HG03108 (cell line): ENCODE measurements at regions not wholly inside any gene's neighbourhood (a gene's known extent, or its start where the extent isn't known, plus 50 kb on each side); places are given as distances from the start of the nearest gene placed in this dataset.
"Not testable (repeated sequence)": the region's sequence is repeated elsewhere in the genome, so short reads cannot be mapped to it uniquely, and the experiment has no call there.

Experiments used
- ATAC-seq: cut with Tn5 transposase; IDR thresholded peaks from one replicate; pipeline ENCODE4 v1.9.1; 2021; ENCODE audit warnings: moderate library complexity; ENCODE audit not compliant: unreplicated experiment

DNA sequence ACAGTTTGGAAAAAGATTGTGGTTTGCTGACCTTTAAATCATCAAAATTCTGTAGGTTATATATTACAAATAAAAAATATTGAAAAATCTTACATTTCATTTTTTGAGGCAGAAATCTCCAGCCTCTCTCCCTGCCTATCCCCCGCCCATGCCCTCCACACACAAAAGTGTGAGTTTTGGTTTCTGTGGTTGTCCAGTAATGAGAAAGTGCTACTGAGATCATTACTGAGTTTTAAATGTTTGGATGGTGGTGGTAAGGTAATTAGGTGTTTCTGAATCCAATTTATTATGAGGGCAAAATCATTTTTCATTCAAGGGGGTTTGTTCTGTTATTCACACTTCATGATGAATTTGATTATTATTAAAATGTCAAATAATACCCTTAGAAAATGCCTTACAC lies 448.0 kb upstream of the SLC10A2 start:
- ATAC-seq = no peak

DNA sequence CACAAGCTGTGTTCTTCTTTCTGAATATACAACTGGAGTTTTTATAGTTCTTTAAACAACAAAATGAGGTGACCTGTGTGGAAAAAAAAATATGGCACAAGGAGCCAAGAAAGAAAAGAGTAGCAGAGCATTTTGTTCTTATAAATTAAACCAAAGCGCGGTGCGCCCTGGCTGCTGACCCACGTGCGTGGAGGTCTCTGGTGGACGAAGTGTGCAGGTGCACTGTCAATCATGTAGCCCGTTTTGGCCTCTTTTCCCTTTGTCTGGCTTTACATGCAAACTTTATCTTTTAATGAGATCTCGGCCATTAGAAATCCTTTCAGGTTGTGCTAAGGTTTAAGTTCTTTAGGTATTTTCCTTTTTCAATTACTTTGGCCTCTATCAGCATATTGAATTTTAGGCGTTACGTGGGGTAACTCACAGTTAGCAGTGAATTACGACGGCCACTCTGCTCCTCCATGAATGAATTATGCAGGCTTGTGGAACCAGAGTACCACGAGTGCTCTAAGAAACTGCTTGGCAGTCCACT lies 443.9 kb upstream of the SLC10A2 start:
- no peak for ATAC-seq

DNA sequence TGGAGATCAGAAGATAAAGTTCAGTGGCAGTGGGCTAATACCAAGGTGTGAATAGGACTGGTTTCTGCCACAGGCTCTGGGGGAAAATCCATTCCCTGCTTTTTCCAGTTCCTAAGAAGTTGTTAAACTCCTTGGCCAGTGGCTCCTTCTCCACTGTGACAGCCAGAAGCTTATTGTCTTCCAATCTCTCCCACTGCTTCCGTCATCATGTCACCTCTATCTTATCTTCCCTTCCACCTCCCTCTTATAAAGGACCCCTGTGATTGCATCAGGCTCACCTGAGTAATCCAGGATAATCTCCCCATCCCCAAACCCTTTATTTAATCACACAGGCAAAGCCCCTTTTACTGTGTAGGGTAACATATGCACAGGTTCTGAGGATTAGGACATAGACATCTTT lies 431.2 kb upstream of the SLC10A2 start:
- no peak for ATAC-seq

DNA sequence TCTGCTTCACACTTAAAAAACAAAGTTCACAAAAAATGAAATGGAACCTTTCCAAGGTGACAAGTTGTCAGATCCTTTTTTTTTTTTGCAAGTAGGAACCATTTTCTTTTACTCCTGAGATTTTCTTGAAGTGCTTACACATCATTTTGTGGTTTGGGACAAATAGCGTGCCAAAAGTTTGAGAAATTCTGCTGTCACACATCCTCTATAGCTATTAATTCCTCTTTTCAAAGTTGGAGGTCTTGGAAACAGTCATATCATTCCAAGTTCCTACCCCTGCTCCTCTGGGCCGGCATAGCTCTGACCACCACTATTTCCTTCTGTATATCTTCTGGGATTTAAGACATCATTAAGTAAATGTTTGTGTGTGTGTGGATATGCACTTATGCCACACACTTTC lies 421.6 kb upstream of the SLC10A2 start:
- ATAC-seq = no peak

DNA sequence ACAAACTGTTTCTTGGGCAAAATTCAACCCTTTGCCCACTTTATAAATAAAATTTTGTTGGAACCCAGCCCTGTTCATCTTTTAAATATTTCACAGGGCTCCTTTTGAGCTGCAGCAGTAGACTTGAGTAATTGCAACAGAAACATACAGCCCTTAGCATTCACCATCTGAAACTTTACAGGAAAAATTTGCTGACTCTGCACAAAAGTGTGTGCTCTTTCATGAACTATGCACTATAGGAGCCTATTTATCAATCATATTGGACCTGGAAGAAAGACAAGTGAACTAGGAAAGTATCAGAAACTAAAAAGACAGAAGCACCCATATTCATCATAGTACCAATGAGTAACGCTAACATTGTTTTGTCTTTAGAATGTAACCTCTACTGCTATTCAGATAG lies 406.9 kb upstream of the SLC10A2 start:
- no peak for ATAC-seq

DNA sequence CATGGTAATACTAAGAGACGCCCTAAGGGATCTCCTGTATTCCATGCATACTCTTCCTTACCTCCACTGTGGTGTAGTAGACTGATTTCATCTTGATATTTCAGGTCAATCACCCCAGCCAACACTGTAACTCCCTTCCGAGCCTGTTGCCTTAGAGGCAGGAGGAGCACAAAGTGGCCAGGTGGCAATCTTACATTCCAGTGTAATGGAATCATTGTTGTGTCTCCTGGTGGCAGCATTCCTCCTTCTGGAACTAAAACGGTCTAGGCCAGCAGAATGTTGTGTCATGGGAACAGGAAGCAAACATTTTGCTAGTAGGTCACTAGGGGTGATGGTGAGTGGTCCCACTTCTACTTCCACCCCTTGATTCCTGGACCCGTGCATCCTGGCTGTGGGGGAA lies 405.7 kb upstream of the SLC10A2 start:
- no peak for ATAC-seq

DNA sequence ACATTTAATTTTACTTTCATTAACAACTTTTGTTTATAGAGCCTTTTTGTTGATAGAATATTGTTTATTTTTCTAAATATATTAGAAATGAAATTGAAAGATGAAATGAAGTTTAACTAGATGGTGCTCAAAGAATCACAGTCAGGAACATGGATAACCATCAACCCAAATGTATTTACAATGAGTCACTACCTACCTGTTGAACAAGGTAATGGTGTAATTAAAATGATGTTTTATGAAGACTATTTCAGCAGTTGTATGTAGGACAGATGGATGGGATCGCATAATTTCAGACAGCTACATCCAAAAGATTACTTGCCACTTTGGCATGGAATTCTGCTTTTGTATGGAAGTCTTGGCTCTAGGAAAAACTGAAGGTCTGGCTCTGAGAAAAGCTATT lies 403.6 kb upstream of the SLC10A2 start:
- ATAC-seq = no peak

DNA sequence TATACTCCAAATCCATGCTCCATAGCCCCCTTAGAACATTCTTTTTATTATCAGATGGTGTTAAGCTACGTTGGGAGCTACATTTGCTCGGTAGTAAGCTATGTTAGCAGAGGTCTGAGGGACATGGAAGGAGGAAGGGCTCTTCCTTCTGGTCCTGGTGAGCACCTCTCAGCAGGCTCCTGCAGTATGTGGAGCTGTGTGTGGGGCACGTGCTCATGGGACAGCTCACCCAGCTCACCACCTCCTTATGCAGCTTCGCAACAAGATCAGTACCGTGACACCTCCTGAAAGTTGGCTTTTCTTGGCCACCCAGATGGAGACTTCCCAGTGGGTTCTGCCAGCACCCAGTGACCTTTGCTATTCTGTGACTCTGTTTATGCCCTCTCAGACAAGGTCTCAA lies 400.5 kb upstream of the SLC10A2 start:
- ATAC-seq = no peak

DNA sequence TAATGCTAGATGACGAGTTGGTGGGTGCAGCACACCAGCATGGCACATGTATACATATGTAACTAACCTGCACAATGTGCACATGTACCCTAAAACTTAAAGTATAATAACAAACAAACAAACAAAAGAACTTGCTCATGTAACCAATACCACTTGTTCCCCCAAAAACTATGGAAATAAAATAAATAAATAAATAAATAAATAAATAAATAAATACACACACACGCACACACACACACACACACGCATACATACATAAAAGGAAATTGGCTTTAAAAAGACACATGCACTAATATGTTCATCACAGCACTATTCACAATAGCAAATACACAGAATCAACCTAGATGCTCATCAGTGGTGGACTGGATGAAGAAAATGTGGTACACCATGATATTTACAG lies 394.0 kb upstream of the SLC10A2 start:
- not testable (repeated sequence) for ATAC-seq

DNA sequence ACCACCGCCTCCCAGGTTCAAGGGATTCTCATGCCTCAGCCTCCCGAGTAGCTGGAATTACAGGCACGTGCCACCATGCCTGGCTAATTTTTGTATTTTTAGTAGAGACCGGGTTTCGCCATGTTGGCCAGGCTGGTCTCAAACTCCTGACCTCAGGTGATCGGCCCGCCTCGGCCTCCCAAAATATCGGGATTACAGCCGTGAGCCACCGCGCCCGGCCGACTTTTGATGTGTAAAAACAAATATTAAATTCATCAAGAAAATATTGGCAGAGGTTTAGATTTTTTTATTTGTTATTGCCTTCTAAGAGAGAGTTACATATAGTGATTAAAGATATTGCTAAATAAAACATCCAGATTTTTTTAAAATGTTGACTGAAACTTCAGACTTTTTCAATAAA lies 390.8 kb upstream of the SLC10A2 start:
- ATAC-seq = not testable (repeated sequence)

DNA sequence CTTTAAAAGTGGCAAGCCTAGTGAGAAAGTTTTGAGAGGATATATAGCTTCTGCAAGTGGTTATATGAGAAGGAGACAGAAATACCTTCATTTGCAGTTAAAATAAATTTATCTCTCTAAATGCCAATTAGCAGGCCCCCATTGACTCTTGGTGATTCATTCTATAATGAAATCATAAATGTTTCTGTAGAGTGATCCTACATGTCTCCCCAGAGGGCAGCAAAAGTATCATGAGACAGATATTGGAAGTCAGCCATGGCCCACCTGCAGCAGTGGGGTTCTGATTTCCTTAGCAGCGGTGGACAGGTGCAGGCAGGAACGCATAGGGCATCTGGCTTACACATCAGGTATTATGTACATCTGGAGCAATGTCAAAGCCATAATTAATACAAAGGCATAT lies 385.4 kb upstream of the SLC10A2 start:
- ATAC-seq = no peak

DNA sequence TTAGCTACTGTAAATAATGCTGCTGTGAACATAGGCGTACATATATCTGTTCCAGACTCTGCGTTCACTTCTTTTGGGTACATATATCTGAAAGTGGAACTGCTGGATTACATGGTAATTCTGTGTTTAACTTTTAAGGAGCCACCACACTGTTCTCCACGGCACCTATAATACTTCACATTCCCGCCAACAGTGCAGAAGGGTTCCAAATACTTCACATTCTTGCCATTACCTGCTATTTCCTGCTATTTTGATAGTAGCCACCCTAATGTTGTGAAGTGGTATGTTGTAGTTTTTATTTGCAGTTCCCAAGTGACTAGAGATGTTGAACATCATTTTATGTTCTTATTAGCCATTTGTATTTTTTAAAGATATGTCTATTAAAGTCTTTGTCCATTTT lies 377.4 kb upstream of the SLC10A2 start:
- no peak for ATAC-seq

DNA sequence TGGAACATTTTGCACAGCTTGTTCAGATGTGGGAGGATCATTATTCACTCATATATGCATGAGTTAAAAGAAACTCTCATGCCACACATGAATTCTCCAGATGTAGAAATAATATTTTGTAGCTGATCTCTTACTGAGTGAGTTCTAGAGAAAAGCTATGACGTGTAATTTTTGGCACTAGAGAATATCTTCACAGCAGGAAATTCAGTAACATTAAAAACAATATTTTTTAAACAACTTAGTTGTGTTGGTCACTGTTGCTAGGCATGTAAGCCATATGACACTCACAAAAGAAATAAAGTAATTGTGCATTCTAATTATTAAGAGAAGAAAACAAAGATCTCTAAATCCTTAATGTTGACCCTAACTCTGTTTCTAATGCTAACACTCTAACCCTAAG lies 371.4 kb upstream of the SLC10A2 start:
- ATAC-seq = no peak

DNA sequence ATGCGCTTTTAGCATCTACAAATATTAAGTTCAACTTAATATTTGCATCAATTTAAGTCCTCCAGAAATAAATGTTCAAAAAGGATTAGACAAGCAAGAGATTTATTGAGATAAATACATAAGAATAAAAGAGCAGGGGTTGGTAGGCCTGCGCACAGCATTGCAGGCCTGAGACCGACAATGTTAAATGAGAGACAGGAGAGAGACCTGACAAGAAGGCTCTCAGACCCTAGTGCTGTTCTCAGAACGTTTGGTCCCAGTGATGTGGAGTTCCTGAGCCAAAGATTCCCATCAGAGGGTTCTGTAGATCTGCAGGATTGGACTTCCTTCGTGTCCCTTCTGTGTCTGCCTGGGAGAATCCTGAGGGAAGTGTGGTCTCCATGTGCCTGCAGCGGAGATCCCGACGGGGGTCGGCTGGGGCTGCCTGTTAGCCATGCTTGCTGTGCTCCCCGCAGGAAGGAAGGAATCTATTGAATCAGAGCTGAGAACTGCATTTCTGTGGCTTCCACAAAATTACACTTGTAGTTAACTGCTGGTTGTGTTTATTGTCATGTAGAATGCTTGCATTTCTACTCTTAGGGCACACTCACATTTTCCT lies 369.9 kb upstream of the SLC10A2 start:
- no peak for ATAC-seq

DNA sequence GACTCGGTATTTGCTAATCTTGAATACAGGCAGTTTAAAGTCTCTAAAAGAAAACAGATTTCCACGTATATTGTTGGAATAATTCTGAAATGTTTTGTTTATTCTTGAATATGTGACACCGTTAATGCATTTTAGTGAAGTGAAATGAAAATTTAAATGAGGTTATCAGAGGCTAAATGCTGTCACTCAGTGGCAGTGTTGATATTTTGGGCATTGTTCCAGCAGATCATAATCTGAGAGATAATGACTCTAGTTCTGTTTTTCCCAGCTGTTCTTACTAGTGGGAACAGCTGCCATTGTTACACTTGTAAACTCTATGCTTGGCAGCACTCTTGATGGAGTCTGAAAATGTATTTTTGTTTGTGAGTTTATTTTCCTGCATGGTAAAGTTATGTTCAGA lies 365.6 kb upstream of the SLC10A2 start:
- ATAC-seq = no peak

DNA sequence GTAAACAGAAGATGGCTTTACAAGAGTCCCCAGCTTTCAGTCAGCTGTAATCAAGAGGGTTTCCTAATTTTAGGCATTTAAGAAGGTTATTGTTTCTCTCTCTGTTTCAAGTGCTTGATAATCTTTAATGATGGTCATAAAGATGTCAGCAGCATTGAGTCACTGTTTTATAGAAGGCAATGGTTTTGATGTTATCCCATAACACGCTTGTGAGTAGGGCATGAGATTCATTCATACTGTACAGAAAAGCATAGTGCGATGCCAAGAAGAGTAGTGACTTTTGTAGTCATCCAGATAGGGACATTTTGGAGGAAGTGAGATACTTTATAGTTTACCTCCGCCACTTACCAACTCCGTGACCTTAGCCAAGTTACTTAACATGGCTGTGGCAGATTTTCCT lies 364.2 kb upstream of the SLC10A2 start:
- no peak for ATAC-seq

DNA sequence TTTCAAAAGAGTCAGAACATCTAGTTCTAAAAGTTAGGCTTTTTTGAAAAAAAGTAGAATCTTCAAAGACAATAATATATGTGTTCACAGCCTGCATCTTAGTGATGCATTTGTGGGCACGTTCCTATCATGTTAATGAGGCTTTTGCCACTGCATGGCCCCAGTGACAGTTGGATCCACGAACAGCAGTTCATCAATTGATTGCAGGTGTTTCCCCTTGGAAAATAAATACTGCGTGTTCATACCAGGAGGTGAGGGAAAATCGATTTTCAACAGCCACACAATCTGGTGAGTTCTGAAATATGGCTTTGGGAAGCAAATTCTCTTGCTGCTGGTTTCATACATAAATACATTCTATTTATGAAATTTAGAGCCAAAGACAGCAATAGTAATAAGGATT lies 343.8 kb upstream of the SLC10A2 start:
- ATAC-seq = no peak

DNA sequence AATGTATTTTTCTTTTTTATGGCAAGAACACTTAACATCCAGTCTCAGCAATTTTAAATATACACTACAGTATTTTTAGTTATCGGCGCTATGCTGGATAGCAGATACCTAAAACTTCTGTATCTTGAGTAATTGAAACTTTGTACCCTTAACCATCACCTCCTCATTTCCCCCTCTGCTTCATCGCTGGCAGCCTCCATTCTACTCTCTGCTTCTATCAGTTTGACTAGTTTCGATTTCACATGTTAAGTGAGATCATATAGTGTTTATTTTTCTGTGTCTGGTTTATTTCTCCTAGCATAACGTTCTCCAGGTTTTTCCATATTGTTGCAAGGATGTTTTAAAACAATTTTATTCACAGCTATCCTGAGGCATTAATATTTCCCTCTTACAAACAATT lies 340.8 kb upstream of the SLC10A2 start:
- no peak for ATAC-seq

DNA sequence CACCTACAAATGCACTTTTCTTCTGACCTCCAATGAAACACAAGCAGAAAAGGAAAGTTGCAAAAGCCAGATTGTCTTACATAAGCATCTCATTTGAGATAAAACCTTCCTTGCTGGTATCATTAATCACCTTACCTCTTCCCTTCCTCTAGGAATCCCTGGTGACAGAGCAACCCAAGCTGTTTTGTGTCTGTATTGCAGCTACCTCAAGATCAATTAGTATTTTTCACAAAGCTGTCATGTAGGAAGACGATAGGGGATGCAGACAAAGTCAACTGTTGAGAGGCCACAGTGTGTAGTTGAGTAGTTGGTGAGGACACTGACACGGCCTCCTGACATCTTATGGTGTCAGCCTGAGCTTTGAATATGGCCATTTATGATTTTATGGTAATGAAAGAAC lies 339.1 kb upstream of the SLC10A2 start:
- no peak for ATAC-seq

DNA sequence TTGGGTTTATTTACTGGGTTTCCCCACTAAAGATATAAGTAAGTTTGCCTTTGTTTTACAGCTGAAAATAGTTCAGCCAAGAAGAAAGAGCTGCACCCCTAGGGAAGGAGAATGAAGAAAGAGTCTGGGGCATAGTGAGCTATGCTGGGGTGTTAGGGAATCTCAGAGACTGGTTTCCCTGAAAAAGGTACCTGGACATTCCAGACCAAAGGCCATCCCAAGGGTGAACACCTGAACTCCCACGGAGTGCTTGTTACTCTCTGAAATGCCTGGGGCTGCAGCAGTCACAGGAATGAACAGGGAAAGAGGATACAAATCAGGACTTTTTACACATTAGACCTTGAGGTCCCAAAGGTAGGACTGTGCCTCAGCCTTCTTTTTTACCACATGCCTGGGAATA lies 337.6 kb upstream of the SLC10A2 start:
- ATAC-seq = no peak

DNA sequence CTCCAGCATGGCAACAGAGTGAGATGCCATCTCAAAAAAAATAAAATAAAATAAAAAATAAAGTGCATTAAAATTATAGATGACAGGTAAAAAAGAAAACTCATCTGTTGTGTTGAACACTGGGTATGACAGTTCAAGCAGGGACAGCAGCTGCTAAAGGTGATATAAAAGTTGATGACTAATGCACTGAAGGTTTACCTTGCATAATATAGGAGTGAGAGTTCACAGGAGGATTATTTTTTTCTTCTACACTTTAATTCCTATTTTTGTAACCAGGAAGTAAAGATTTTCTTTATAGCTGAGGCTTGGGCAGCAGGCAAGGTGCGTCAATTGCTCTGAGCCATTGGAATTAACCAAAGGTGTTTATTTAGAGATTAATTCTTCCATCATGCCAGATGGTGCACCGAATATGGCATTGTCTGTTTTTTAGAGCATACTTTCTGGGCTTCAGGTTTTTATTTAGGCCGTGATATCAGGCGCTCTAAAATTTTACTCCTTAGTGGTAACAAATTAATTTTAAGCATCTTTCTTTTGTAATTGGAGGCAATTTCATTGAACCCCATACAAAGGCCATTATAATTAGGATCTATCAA lies 337.0 kb upstream of the SLC10A2 start:
- no peak for ATAC-seq

DNA sequence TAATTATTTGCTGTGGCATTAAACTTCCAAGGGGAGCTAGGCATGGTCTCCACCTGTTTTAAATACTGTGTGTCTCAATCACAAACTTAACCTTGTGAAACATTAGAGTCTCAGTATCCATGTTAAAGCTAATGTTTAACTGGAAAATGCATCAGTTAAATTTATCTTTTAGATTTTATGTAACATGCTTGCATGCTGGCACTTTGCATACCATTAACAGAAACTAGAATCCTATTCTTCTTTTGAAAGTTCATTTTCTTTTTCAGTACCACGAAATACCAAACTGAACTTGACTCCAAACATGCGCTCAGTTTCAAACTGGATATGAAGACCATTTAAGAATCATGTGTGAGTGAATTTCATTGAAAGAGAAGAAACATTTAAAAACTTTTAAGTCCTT lies 328.9 kb upstream of the SLC10A2 start:
- ATAC-seq = no peak

DNA sequence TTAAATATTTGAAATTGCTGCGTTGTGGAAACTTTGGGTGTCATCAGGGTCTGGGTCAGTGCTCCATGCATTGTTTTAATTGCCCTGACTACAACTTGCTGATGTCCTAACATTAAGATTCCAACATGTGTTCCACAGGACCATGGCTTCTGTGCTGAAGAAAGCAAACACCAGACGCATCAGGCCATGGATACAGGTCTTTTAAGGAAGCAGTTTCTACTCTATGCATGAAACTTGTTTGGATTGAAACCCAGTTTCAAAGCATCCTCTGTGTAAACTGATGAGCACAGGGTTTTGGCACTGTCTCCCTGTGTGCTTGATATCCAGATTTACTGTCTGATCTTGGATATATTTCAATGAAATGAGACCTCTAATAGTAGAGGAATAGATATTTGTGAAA lies 328.4 kb upstream of the SLC10A2 start:
- ATAC-seq = no peak
